ENCODE measurements at regions not wholly inside any gene's neighbourhood (a gene's known extent, or its start where the extent isn't known, plus 50 kb on each side); places are given as distances from the start of the nearest gene placed in this dataset.

DNA sequence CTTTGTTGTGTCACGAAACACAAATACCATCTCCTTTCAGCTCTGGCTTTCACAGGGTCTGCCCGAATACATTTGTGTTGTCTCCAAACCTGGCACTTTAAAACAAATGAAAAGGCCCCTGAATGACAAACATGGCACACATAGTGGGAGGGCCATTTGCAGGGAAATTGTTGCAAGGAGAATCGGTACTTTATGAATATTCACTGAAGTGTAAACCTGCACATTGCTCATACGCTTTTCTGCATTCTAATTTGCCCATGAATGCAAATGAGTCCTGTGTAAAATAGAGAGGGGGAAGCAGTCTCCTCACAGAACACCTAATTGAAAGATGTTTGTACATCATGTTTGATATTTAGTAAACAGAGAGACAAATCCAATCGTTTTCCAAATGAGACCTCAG lies 82.7 kb upstream of the PCDH8 start:
- ChIA-PET CTCF (ENCODE audit: low intra/inter-chr PET ratio, low total read pairs) (no interaction called here), POLR2A (no interaction called here)
- 0% methylated on average over 5 of the region's 5 CpGs for WGBS (ENCODE audit: low lambda C conversion rate)
- BruUV-seq (replicated peaks), result no TSS peak
- Histone ChIP-seq H3K79me2 (ENCODE audit: insufficient read depth, low read length) (no peaks in the 10 kb centered on the region), H3K9ac (ENCODE audit: insufficient read depth, low read depth, low read length) (no peak overlapping the region), H4K20me1 (ENCODE audit: insufficient read depth, low read length) (no peaks in the 10 kb centered on the region), H3K4me2 (ENCODE audit: low read depth, low read length) (no peak overlapping the region), H3K36me3 (replicated peaks in 1 of 2; ENCODE audit: control insufficient read depth in 1 of 2, insufficient read depth in 2 of 2, low read length in 2 of 2) (no peaks in the 10 kb centered on the region), H3K4me1 (ENCODE audit: insufficient read depth, low read length) (no peaks in the 10 kb centered on the region), H2AFZ (ENCODE audit: low read length) (no peak overlapping the region), H3K27me3 (ENCODE audit: control insufficient read depth in 1 of 2, insufficient read depth in 2 of 2, low read length in 2 of 2) (no peaks in the 10 kb centered on the region; a peak in 1 of 5 replicates), H3K27ac (ENCODE audit: extremely low read length, insufficient read depth, low read length) (no peak overlapping the region), H3K4me3 (replicated peaks in 1 of 3; ENCODE audit: insufficient read depth in 1 of 3, low read depth in 2 of 3, low read length in 3 of 3) (no peak overlapping the region), H3K9me3 (ENCODE audit: low read length) (no peaks in the 10 kb centered on the region)
- TF ChIP-seq, protein P1, sequence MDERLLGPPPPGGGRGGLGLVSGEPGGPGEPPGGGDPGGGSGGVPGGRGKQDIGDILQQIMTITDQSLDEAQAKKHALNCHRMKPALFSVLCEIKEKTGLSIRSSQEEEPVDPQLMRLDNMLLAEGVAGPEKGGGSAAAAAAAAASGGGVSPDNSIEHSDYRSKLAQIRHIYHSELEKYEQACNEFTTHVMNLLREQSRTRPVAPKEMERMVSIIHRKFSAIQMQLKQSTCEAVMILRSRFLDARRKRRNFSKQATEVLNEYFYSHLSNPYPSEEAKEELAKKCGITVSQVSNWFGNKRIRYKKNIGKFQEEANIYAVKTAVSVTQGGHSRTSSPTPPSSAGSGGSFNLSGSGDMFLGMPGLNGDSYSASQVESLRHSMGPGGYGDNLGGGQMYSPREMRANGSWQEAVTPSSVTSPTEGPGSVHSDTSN (CRISPR knock-in tag; IDR thresholded peaks at IDR 0.05), result no peak
- TF ChIP-seq, protein P2, sequence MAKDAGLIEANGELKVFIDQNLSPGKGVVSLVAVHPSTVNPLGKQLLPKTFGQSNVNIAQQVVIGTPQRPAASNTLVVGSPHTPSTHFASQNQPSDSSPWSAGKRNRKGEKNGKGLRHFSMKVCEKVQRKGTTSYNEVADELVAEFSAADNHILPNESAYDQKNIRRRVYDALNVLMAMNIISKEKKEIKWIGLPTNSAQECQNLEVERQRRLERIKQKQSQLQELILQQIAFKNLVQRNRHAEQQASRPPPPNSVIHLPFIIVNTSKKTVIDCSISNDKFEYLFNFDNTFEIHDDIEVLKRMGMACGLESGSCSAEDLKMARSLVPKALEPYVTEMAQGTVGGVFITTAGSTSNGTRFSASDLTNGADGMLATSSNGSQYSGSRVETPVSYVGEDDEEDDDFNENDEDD (CRISPR knock-in tag; IDR thresholded peaks at IDR 0.05; ENCODE audit: borderline replicate concordance), result no peak
- ATAC-seq (no peak), DNase-seq (ENCODE audit: low spot score) (no peak), FAIRE-seq (no peak)
- in situ Hi-C loops (cut with HindIII; ENCODE audit: extremely low pct_ligation_motif_present, low pct_unique_long_range_greater_than_20kb), result no loop called here
- intact Hi-C loops (cut with micrococcal nuclease; ENCODE audit: unreplicated experiment), result no loop called here

DNA sequence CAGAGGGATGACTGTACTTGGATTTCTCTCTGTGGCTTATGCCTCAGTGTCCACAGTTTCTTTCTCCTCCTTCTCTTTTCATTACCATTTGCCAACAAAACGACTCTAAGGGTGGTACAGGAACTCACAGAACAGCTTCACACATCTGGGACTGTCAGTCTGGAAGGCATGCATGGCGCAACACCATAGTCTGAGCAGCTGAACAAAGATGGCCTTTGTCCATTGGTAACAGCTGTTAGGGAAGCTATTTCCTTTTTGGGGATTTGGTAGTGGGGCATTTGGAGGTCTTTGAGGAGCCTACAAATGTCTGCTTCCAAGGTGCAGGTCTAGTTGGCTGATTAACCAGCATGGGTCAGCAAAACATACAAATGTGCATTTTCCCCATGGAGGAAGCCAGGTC lies 81.4 kb upstream of the PCDH8 start:
- Histone ChIP-seq H3K27me3 (ENCODE audit: control insufficient read depth in 1 of 2, insufficient read depth in 2 of 2, low read length in 2 of 2) (peaks cover 0 to 3% of the 10 kb centered on the region in 2 experiments; a peak in 1 of 5 replicates), H3K4me1 (ENCODE audit: insufficient read depth, low read length) (no peaks in the 10 kb centered on the region), H3K4me2 (ENCODE audit: low read depth, low read length) (no peak overlapping the region), H2AFZ (ENCODE audit: low read length) (no peak overlapping the region), H4K20me1 (ENCODE audit: insufficient read depth, low read length) (no peaks in the 10 kb centered on the region), H3K9ac (ENCODE audit: insufficient read depth, low read depth, low read length) (no peak overlapping the region), H3K36me3 (replicated peaks in 1 of 2; ENCODE audit: control insufficient read depth in 1 of 2, insufficient read depth in 2 of 2, low read length in 2 of 2) (no peaks in the 10 kb centered on the region), H3K9me3 (ENCODE audit: low read length) (no peaks in the 10 kb centered on the region), H3K79me2 (ENCODE audit: insufficient read depth, low read length) (no peaks in the 10 kb centered on the region), H3K4me3 (replicated peaks in 1 of 3; ENCODE audit: insufficient read depth in 1 of 3, low read depth in 2 of 3, low read length in 3 of 3) (no peak overlapping the region), H3K27ac (ENCODE audit: extremely low read length, insufficient read depth, low read length) (no peak overlapping the region)
- TF ChIP-seq SMAD1 (CRISPR knock-in tag; IDR thresholded peaks at IDR 0.05; ENCODE audit: borderline replicate concordance, low read depth) (no peak), PHF8 (CRISPR knock-in tag; IDR thresholded peaks at IDR 0.05) (no peak), RFX5 (IDR thresholded peaks at IDR 0.05; ENCODE audit: low read depth, low read length) (no peak), ZNF772 (CRISPR knock-in tag; IDR thresholded peaks at IDR 0.05) (no peak), PCBP1 (IDR thresholded peaks at IDR 0.05; ENCODE audit: borderline replicate concordance, low read depth, low read length) (no peak), SMARCC2 (IDR thresholded peaks at IDR 0.05) (no peak), ZNF883 (CRISPR knock-in tag; IDR thresholded peaks at IDR 0.05; ENCODE audit: not compliant biosample characterization) (no peak), HNF4G (IDR thresholded peaks at IDR 0.05; ENCODE audit: borderline replicate concordance, low read depth, low read length) (no peak), HNF4G (CRISPR knock-in tag; IDR thresholded peaks at IDR 0.05; ENCODE audit: borderline replicate concordance, low read depth) (no peak), ZNF563 (CRISPR knock-in tag; IDR thresholded peaks at IDR 0.05) (no peak), SP5 (CRISPR knock-in tag; IDR thresholded peaks at IDR 0.05; ENCODE audit: borderline replicate concordance, low read depth) (no peak)
- TF ChIP-seq, protein P3, sequence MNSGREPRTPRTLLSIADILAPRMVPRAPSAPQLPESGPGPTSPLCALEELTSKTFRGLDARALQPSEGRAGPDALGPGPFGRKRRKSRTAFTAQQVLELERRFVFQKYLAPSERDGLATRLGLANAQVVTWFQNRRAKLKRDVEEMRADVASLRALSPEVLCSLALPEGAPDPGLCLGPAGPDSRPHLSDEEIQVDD (CRISPR knock-in tag; IDR thresholded peaks at IDR 0.05; ENCODE audit: borderline replicate concordance), result no peak
- TF ChIP-seq, protein P4, sequence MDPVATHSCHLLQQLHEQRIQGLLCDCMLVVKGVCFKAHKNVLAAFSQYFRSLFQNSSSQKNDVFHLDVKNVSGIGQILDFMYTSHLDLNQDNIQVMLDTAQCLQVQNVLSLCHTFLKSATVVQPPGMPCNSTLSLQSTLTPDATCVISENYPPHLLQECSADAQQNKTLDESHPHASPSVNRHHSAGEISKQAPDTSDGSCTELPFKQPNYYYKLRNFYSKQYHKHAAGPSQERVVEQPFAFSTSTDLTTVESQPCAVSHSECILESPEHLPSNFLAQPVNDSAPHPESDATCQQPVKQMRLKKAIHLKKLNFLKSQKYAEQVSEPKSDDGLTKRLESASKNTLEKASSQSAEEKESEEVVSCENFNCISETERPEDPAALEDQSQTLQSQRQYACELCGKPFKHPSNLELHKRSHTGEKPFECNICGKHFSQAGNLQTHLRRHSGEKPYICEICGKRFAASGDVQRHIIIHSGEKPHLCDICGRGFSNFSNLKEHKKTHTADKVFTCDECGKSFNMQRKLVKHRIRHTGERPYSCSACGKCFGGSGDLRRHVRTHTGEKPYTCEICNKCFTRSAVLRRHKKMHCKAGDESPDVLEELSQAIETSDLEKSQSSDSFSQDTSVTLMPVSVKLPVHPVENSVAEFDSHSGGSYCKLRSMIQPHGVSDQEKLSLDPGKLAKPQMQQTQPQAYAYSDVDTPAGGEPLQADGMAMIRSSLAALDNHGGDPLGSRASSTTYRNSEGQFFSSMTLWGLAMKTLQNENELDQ (CRISPR knock-in tag; IDR thresholded peaks at IDR 0.05; ENCODE audit: borderline replicate concordance), result no peak
- DNase-seq (ENCODE audit: low spot score) (no peak), FAIRE-seq (no peak), ATAC-seq (no peak)
- no TSS peak for BruUV-seq (replicated peaks)
- POLR2A ChIA-PET, result no interaction called here
- in situ Hi-C loops (cut with HindIII; ENCODE audit: extremely low pct_ligation_motif_present, low pct_unique_long_range_greater_than_20kb), result no loop called here
- intact Hi-C loops (cut with micrococcal nuclease; ENCODE audit: unreplicated experiment), result no loop called here
- WGBS (ENCODE audit: low lambda C conversion rate), result 22% methylated on average over 2 of the region's 2 CpGs
- CTCF ChIA-PET (ENCODE audit: low intra/inter-chr PET ratio, low total read pairs), result no interaction called here

All from HepG2 (cell line).